Testis (tissue), 2 donors: ENCODE measurements at regions not wholly inside any gene's neighbourhood (a gene's known extent, or its start where the extent isn't known, plus 50 kb on each side); places are given as distances from the start of the nearest gene placed in this dataset.

Experiments used
- DNase-seq: peaks from one replicate; pipeline ENCODE4 v3.0.0-alpha.2; 2019
- H3K27ac ChIP-seq, 2 donors: fragments of 200-600 bp; sonication (generic); one replicate each; pipeline ENCODE4 v1.5.1; 2019
- H3K27me3 ChIP-seq: fragments of 200-600 bp; sonication (generic); one replicate; pipeline ENCODE4 v1.5.1; 2019
- H3K36me3 ChIP-seq: fragments of 200-600 bp; sonication (generic); one replicate; pipeline ENCODE4 v1.5.1; 2017; ENCODE audit warnings: low read depth; ENCODE audit errors: missing control alignments
- H3K4me1 ChIP-seq: fragments of 200-600 bp; sonication (generic); one replicate; pipeline ENCODE4 v1.5.1; 2019
- H3K4me3 ChIP-seq, 2 donors: fragments of 200-600 bp; sonication (generic); one replicate each; pipeline ENCODE4 v1.5.1; 2017 to 2019
- H3K9me3 ChIP-seq: fragments of 200-600 bp; sonication (generic); one replicate; pipeline ENCODE4 v1.5.1; 2017
- CTCF ChIP-seq, 3 experiments: fragments of 450-650 bp in 2 of 3; fragments of 200-600 bp in 1 of 3; sonication (generic) in 1 of 3; IDR thresholded peaks; one replicate each; pipeline ENCODE4 v1.5.1; 2016 to 2019; ENCODE audit warnings: antibody characterized with exemption in 3 of 3, mild to moderate bottlenecking in 2 of 3, moderate library complexity in 1 of 3
- POLR2A ChIP-seq: fragments of 450-650 bp; IDR thresholded peaks from one replicate; pipeline ENCODE4 v1.6.1; 2017; ENCODE audit warnings: antibody characterized with exemption, mild to moderate bottlenecking, moderate library complexity
- WGBS, 2 donors: methylation state at CpG; one replicate each; pipeline ENCODE4 v1.1.5; 2018; 5-methylcytosine and 5-hydroxymethylcytosine counted together
- intact Hi-C: fragments of 100-400 bp; cut with DNase I; formaldehyde crosslinking; loops from one replicate; pipeline ENCODE4 v1.15.1; 2023; ENCODE audit warnings: low total_unique reads

GRCh38 chr11:134529212-134530096 is 117.4 kb upstream of the B3GAT1 start:
- no peak overlapping the region for H3K27ac ChIP-seq
- H3K9me3 ChIP-seq, result no peaks in the 10 kb centered on the region
- H3K27me3 ChIP-seq, result no peaks in the 10 kb centered on the region
- peak; percentile 18 for DNase-seq
- intact Hi-C loops, result no loop called here
- no peak overlapping the region for H3K4me3 ChIP-seq
- H3K4me1 ChIP-seq, result no peaks in the 10 kb centered on the region
- TF ChIP-seq CTCF (IDR thresholded peaks at IDR 0.05) (no peak), POLR2A (no peak)
- 70 to 76% methylated on average over 22 to 26 of the region's 26 CpGs for WGBS, 2 donors
- no peaks in the 10 kb centered on the region for H3K36me3 ChIP-seq

- WGBS, 2 donors, result 68 to 85% methylated on average over 6 to 8 of the region's 8 CpGs
- Histone ChIP-seq H3K36me3 (no peaks in the 10 kb centered on the region), H3K27ac (no peak overlapping the region), H3K27me3 (no peaks in the 10 kb centered on the region), H3K4me1 (no peaks in the 10 kb centered on the region), H3K4me3 (no peak overlapping the region), H3K9me3 (no peaks in the 10 kb centered on the region)
- intact Hi-C loops, result no loop called here
- no peak for DNase-seq
- TF ChIP-seq POLR2A, result no peak
- TF ChIP-seq CTCF (IDR thresholded peaks at IDR 0.05), result no peak
Measured at GRCh38 chr11:134528453-134528852, 116.4 kb upstream of the B3GAT1 start.

GRCh38 chr11:134527382-134528243 is 115.6 kb upstream of the B3GAT1 start:
- Histone ChIP-seq H3K9me3 (no peaks in the 10 kb centered on the region), H3K36me3 (no peaks in the 10 kb centered on the region), H3K27ac (no peak overlapping the region), H3K27me3 (no peaks in the 10 kb centered on the region), H3K4me1 (no peaks in the 10 kb centered on the region), H3K4me3 (no peak overlapping the region)
- DNase-seq, result peak; percentile 16
- WGBS, 2 donors, result 71 to 77% methylated on average over 18 to 19 of the region's 19 CpGs
- TF ChIP-seq CTCF (IDR thresholded peaks at IDR 0.05), result no peak
- no peak for TF ChIP-seq POLR2A
- intact Hi-C loops, result no loop called here

- H3K4me1 ChIP-seq, result no peaks in the 10 kb centered on the region
- 54 to 70% methylated on average over 28 of the region's 28 CpGs for whole genome bisulfite sequencing, 2 donors
- no peak for DNase-seq
- no peaks in the 10 kb centered on the region for H3K9me3 ChIP-seq
- no peaks in the 10 kb centered on the region for H3K27me3 ChIP-seq
- H3K27ac ChIP-seq, result no peak overlapping the region
- H3K36me3 ChIP-seq, result no peaks in the 10 kb centered on the region
- intact Hi-C loops, result no loop called here
- peak overlapping the region in 1 of 2 donors; percentile 39 for H3K4me3 ChIP-seq
- TF ChIP-seq CTCF (IDR thresholded peaks at IDR 0.05) (no peak), POLR2A (no peak)
Measured at GRCh38 chr11:134524896-134525845, 113.1 kb upstream of the B3GAT1 start.
